Activated CD4-positive, alpha-beta T cell treated with anti-CD3 and anti-CD28 coated beads, Interleukin-2, amount 50 U/mL, for 24 hours (primary cell): ENCODE measurements at regions not wholly inside any gene's neighbourhood (a gene's known extent, or its start where the extent isn't known, plus 50 kb on each side); places are given as distances from the start of the nearest gene placed in this dataset.

Experiments
- DNase-seq, 2 donors: peaks; one replicate each; pipeline ENCODE4 v3.0.0-alpha.2; 2020; ENCODE audit warnings: low read depth in 1 of 2, low spot score in 1 of 2

DNA sequence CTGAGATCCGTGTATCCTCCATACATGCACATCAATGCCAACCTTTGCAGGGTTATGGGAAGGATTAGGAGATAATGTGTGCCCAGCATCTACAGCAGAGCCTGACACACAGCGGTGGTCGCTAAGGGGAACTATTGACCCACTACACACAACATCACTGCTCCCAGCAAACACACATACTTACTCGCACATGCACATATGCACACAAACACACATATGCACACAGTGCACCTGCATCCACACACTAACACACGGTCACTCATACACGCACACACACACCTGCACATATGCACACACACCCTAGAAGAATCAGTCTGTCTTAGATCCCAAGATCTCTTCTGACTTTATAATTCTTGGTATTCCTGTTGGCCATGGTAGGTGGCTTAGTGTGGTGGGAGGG is 118.3 kb downstream of the GYPC start:
- no peak for DNase-seq

DNA sequence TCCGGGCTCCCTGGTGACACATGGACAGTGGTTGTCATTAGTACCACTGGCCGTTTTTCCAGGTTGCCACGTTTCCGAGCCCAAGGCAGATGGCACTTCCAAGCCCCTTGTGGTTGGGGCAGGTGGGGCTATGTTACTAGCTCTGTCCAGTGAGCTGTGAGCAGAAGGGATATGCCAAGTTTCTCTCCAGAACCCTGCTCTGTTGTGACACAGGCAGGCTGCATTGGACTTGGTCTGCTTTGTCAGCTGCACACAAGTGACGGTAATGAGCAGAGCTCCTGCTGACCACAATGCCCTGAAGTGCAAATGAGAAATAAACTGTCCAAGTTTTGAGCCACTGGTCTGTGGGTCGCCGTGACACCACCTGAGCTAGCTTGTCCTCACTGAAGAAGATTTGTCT is 118.8 kb downstream of the GYPC start:
- no peak for DNase-seq

DNA sequence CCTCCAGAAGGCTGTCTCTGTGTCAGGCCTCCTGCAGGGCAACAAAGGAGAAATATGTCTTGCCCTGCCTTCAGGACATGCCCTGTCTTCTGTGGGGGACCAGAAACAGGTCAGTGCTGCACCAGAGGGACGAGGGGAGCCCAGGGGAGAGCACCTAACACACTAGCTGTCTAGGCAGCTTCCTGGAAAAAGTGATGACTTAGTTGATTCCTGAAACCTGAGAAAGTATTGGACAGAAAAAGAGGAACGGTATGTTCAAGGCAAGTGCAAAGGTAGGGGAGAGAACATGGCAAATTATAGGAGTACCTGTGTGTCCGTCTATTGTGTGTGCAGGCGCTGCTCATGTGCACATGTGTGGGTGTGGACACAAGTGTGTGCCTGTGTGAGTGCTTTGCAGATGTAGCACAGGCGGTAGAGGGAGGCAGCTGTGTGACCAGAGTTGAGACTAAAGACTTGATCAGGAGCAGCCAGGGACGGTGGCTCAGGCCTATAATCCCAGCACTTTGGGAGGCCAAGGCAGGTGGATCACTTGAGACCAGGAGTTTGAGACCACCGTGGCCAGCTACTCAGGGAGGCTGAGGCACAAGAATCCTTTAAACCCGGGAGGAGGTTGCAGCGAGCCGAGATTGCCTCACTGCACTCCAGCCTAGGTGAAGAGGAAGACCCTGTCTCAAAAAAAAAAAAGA is 119.5 kb downstream of the GYPC start:
- DNase-seq, result no peak

DNA sequence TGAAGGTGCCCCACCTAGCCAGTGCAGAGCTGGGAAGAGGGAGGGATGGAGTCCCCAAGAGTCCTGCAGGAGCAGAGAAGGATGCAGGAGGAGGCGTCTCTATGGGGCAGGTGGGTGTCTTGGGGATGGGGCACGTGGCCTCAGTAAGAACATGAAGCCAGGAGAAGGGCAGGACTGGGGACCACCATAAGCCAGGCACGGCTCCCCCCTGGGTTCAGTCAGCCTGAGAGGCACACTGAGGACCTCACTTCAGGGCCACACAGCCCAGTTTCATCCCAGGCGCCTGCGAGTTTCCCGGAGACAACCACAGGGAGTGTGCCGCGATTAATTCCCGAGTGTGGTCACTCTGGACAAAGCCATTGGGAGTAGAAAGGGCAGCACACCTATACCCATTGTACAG is 120.3 kb downstream of the GYPC start:
- DNase-seq, result no peak

DNA sequence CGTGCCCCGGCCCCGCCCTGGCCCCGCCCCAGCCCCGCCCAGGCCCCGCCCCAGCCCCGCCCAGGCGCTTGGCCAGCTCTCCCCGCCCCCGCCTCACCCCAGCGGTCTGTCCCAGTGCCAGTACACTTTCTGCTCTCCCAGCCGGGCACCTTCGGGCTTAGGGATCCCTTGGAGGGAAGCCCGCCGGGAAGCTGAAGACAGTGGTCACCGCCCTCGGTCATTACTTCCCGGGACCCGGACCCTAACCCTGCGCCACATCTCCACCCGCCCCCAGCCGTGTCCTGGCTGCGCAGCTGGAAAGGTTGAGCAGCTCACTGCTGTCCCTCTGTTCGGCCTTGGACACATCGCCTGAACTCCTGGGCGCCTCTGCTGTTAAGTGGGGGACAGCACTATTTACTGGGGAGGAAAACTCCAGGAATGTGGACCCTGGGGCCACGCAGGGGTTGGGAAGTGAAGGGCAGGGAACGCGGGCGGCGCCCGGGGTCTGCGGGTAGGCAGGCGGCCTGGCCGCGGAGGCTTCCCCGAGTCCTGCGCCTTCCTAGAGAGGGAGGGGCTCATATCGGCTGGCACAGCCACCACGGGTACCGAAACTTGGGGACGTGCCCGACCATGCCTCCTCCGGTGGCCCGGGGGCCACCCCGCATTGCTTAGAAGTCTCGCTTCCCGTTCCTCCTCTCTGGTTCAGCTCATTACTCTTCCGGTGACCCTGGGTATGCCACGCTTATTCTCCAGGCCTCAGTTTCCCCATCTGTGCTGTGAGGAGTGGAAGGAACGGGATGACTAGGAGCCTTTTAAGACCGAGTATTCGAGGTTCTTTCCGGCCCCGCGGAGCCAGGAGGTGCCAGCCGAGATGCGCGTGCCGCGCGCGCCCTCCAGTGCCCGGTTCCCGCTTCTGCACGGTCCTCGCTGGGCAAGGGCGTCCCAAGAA is 121.0 kb downstream of the GYPC start:
- DNase-seq, result peak; percentile 66 to 69

DNA sequence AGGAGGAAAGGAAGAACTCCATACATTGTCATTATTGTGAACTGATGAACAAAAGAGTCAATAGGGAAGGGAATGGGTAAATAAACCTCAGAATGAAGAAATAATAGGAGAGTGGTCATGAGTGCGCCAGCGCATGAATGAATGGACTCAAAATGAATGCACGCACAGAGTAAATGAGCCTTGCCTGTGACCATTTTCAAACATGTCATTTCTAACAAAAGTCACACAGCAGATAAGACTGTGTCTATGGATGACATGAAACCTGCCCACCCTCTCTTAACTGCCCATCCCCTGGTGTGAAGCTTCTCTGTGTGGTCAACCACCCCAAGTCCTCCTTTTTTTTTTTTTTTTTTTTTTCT is 121.1 kb upstream of the TEX51 start:
- DNase-seq, result no peak

DNA sequence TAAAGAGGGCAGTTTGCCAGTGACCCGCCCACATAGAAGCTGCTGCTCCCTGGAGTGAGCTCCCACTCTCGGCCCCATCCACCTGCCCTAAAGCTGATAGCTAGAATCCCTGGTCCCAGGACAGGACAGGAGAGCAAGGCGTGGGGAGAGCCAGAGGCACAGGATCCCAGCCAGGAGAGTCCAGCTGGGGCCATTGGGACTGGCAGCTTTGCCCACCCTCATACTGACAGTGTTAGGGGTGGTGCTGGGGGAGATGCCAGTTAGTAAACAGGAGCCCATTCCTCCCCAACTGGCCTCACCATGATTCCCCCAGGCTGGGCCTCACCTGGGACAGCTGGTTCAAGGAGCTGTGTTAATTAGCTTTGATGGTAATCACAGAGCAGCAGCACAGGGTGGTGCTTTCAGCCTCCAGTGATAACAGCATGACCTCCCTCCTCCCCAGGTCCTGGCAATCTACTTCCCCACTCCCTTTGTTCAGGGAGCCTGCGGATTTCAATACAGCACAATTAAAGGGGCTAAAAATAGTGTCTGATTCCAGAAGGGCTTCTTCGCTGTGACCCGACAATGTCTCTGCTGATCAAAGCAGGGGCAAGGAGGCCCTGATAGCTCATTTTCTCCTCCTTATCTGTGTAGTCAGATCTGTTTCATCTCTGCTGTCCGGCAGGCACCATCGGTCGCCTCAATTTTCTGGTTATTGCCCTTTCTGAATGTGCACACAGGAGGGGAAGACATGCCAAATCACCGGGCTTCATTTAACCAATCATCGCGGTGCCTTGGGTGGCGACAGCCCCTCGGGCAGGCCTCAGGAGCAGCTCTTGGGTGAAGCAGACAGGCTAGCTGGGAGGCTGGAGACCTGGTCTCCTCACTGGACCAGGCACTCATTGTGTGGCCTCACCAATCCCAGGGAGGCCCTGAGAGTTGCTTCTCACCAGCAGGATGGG is 119.9 kb upstream of the TEX51 start:
- DNase-seq, result no peak

DNA sequence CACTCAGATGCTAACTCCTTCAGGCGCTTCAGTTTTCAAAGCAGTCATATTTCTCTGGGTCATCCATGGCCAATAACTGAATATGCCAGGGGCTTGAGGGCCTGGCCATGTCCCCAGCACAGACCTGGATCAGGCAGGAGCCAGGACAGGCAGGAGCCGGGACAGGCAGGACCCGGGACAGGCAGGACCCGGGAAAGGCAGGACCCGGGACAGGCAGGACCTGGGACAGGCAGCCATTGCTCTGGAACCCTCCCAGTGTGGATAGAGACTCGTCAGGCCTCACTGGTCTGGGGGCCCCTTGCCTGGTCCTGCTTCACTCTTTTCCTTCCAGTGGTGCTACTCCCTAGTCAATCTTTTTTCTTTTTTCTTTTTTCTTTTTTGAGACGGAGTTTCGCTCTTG is 117.5 kb upstream of the TEX51 start:
- no peak for DNase-seq

DNA sequence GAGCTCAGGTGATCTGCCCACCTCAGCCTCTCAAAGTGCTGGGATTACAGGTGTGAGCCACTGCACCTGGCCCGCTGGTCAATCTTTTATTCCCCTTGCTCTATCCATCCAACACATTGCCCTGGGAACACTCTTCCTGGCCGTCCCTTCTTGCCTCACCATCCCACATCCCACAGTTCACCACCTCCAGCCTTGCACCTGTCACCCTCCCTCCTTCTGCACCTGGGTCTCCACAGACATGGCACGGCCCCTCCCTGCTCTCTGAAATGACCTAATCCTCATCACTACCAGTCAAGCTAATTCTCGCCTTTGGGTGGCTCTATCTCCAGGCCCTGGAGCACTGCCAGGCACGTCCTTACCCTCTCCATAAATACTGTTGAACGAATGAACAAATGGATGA is 116.9 kb upstream of the TEX51 start:
- no peak for DNase-seq

DNA sequence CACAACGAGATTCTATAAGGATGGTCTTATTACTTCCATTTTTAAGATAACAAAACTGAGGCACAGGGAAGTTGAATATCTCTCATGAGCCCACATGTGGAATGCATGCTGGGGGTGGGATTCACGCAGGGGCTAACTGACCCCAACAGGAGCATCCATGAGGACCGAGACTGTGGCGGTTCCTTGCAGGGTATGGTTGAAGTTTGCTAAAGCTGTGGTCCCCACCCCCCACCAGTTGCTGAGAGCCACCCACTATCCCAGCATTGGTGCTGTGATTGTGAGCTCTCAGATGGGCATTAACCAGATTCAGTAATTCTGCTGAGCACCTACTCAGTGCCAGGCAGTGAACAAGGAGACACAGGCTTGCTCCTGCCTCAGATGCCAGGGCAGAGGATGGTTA is 116.0 kb upstream of the TEX51 start:
- DNase-seq, result no peak

DNA sequence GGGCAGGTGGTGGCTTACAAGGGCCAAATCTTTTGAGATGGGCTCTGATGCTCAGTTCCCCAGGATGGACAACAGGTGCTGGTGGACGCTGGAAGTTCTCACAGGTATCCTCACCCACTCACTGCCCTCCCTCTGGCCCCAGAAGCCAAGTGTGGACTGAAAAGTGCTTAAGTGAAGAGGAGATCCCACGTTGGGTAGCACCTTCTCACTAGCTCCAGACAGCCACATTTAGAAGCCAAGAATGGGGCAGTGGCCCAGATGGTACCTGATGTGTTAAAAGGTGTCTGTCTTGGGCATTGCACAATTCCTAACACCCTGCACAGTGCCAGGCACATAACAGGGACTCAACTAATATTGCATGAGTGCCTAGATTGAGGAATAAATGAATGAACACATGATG is 115.3 kb upstream of the TEX51 start:
- no peak for DNase-seq

DNA sequence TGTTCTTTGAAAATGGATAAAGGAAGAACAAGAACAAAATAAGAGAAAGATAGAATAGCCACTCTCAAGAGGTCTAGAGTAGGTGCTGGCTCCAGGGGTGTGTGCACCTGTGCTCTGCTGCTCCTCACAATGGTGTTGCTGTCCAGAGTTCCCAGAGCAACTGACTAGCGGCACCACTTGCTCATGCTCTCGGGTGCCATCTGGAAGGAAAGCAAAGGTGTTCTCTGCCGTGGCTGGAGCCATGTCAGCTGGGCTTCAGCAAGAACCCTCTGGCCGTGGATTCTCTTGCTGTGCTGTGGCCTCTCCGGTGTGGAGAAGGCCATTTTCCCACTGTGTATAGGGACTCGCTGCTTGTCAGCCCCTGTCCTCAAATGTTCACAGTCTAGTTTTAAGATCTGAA is 114.6 kb upstream of the TEX51 start:
- DNase-seq, result no peak

DNA sequence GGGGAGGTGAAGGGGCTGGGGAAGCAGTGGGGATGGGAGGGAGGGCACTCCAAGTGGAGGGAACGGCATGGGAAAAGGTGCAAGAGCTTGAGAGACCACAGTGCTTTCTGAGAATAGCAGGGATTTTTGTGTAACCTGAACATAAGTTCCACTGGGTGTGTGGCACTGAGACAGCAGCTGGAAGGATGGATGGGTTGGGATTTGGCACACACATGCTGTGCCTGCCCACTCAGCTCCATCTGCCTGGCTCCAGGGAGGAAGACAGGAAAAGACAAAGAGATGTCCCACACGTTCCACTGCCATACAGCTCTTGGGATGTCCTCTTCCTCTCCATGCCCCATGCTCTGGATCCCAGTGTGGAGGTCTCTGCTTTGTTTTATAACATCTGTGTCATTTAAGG is 114.1 kb upstream of the TEX51 start:
- no peak for DNase-seq

DNA sequence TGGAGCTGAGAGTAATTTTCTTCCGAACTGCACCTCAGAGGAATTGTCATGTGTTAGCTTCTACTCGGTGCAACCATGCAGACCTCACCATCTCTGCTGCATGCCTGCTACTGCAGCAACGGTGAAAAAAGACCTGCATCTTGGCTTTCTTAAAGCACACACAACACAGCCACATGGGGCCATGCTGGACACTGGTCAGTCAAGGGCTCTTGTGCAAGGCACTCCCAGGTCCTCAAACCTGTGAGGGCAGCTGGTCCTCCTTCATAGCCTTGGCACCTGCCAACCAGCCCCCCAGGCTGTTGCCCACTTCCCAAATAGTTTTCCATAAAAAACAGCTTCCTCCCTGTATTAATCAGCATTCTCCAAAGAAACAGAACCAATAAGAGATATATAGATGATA is 113.5 kb upstream of the TEX51 start:
- no peak for DNase-seq

DNA sequence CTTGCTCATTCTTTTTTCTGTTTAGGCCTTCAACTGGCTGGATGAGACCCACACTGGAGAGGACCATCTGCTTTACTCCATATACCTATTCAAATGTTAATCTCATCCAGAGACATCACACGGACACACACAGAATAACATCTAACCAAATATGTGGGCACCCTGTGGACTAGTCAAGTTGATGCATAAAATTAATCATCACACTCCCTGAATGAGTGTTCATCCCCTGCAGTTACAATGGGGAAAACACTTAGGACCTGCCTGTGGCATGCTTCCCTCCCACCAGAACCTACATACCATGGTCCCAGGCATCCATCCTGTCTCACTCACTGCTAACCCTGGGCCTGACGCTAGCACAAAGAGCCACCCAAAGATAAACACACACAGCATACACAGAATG is 112.8 kb upstream of the TEX51 start:
- no peak for DNase-seq

DNA sequence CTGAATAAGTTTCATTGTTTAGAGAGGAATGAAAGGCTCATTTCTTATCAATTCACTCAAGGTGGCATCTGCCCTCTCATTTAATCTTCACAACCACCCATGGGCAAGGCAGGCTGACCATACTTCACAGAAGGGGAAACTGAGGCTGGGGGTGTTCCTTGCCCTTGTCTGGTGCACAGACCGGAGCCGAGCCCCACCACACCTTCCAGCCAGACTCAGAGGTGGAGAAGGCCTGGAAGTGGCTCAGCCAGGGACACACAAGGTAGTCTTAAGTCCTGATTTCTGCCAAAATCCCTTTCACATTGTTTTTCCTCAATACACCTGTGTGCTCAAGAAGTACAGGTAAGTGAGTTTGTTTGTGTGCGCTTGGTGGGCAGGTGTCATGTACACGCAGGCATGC is 111.9 kb upstream of the TEX51 start:
- no peak for DNase-seq

DNA sequence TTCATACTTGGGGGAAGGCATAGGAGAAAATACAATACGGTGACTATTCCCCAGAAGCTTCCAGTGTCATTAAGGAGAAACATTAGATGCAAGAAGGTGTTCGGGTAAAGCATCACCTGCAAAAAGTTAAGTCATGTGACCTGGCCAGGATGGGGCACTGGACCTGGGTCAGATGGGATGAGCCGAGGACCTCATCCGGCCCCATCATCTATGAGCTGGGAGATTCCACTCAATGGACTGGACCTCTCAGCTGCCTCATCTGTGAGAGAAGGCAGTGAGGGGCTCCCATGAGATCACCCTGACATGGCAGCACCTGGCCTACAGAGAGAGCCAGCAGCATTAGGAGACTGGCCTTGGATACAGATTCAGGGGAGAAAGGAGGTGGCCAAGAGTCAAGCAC is 111.4 kb upstream of the TEX51 start:
- no peak for DNase-seq

DNA sequence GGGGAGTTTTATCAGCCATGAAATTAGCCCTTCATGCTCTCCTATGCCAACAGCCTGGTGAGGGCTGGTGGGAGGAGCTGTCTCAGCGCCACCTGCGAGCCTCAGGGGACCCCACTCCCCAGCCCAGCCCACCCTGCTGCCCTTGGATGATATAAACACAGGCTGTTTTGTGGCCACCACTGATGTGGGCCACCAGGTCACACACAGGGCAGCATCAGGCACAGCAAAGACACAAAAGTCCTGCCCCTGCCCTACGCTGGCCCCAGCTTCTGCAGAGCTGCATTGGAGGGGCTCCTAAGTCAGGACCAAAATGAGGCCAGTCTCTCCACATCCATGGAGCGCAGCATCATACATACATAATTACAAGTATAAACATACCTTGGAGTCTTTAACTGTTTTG is 110.6 kb upstream of the TEX51 start:
- no peak for DNase-seq

DNA sequence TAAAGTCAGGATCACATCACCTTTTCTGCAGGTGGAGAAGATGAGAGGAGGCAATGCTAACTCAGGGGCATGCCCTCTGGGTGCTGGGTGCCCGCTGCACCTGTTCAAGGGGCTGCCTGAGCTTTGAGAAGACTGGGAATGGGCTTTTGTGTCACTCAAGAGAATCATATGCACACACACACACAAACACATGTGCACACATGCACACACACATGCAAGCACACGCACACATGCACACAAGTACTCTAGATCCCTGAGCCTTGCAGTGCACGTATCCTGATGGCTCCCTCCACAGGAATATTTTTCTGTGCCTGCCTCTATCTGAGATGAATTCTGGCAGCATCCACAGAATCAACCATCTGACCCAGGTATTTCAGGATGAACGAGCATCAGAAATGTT is 110.0 kb upstream of the TEX51 start:
- DNase-seq, result no peak

DNA sequence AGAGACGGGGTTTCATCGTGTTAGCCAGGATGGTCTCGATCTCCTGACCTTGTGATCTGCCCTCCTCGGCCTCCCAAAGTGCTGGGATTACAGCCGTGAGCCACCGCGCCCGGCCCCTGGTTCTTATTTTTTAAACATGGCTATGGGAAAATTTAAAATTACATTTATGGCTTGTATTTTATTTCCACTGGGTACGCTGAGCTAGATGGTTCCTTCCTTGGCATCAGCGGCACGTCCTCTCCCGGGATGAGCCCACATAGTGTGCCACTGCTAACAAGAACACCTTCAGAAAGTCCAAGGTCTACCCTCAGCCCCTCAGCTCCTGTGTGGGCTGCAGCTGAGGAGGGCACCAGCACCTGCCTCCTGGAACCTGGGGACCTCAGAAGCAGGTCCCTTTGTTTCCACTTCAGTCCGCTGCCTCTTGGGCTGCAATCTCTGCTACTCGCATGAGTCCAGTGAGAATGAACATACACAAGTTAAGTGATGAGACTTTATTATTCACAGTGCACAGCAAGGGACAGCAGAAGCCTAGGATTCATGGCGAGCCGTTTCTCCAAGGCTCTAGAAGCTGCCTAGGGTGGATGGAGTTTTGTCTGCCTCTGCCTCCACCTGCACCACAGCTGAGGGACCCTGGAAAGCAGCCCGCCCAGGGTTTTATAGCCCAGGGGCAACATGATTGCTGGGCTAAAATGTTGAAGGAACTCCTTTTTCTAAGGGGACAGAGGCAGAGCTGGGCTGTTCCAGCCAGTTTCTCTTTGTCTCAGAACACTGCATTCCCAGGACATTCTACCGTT is 107.5 kb upstream of the TEX51 start:
- DNase-seq, result no peak

DNA sequence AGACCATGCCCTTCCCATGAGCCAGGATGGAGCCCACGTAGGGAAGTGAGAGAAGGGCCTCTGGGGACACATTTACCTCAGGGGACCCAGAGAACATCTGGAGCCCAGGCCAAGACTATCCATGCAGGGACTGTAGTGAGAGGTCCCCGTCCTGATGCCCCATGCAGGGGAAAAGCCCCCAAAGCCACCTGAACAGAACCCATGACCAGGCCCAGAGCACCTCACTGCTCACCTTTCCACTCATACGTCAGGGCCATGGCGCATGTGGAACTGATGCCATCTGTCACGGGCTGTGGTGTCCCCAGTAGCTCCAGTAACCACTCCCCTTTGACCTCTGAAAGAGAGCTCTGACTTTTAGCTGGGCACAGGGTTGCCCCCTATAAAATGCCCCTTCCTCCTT is 106.5 kb upstream of the TEX51 start:
- no peak for DNase-seq
